SK-N-MC (cell line): ENCODE measurements at regions not wholly inside any gene's neighbourhood (a gene's known extent, or its start where the extent isn't known, plus 50 kb on each side); places are given as distances from the start of the nearest gene placed in this dataset.

Experiments used
- EZH2 ChIP-seq: fragments of 200-600 bp; sonication (generic); IDR thresholded peaks from one replicate; pipeline ENCODE4 v1.6.1; 2017; ENCODE audit warnings: antibody characterized with exemption
- FOXP2 ChIP-seq: optimal IDR thresholded peaks from 2 replicates; pipeline ENCODE3; 2011; ENCODE audit warnings: mild to moderate bottlenecking, moderate library complexity; ENCODE audit not compliant: insufficient read depth; ENCODE audit errors: extremely low read length, control extremely low read depth
- POLR2AphosphoS5 ChIP-seq: IDR thresholded peaks from 2 replicates; pipeline ENCODE4 v1.6.1; 2012; ENCODE audit warnings: mild to moderate bottlenecking, low read depth, low read length, borderline replicate concordance

DNA sequence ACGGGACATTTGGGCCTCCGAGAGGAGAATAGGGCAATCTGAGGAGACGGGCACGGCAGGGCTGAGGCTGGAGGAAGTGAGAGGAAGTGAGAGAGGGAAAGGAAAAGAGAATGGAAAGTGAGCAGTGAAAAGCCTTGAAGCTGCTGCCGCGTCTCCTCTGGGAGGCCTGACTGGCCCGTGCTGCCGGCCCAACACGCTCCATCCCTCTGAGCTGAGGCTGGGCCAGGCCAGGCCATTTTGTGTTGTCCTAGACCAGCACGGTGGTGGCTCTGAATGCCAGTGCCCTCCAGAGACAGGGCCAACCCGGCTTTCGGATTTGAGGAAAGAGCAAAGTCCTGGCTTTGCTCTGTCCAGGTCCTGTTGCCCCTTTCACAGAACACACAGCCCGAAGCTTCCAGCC, 361.1 kb upstream of the SHH start:
- TF ChIP-seq EZH2, result no peak
- no peak for TF ChIP-seq POLR2AphosphoS5
- no peak for TF ChIP-seq FOXP2
